ENCODE measurements at regions not wholly inside any gene's neighbourhood (a gene's known extent, or its start where the extent isn't known, plus 50 kb on each side); places are given as distances from the start of the nearest gene placed in this dataset.

DNA sequence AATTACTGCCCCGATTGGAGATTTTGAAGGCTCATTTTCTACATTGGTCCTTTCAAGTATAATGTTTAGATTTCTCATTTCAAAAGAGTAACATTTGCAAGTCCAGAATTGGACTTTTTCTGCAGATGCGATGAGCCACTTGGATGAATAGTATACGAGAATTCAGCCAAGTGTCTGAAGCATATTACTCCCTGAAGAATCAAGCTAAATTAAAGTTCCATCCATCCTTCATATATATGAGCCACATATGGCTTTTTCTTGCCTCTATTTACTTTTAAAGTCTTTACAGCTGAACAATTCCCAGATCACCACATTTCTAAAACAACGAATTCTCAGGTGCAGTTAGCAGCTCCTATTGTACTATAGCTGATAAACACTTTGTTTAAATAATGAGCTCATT is 288.7 kb downstream of the CEMIP2 start:
- no peak for TF ChIP-seq CTCF (IDR thresholded peaks at IDR 0.05; ENCODE audit: low read length)
- TF ChIP-seq EZH2 (IDR thresholded peaks at IDR 0.05; ENCODE audit: borderline replicate concordance, low read length), result no peak
